ENCODE measurements at regions not wholly inside any gene's neighbourhood (a gene's known extent, or its start where the extent isn't known, plus 50 kb on each side); places are given as distances from the start of the nearest gene placed in this dataset.

DNA sequence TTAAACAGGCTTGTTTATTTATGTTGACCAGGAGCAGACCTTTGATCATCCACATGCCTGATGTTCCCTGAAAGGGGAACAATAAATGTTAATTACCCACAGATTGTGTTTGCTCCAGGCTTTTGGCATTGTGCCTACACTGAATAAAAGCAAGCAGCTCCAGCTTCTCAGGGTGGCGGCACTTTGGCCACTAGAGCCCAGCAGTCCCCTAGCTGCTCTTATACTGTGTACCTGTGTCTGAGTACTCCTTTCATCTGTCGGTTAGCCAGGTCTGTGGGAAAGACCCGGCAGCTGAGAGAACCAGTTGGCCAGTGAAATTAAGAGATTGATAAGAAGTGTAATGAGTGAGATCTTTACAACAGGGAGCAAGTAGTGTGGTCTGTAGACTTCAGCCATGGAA, 254.8 kb upstream of the FTMT start:
- WGBS (ENCODE audit: insufficient coverage, low coverage, missing lambda C conversion rate): 10% methylated on average over 3 of the region's 3 CpGs
- Histone ChIP-seq H3K79me2 (ENCODE audit: control insufficient read depth, insufficient read depth, low read length) (no peaks in the 10 kb centered on the region), H3K4me3 (no peak overlapping the region), H3K4me2 (ENCODE audit: insufficient read depth, low read length) (no peak overlapping the region), H2AFZ (ENCODE audit: low read depth, low read length) (no peak overlapping the region), H3K27me3 (ENCODE audit: control insufficient read depth in 2 of 2, insufficient read depth in 2 of 2, low read length in 2 of 2) (no peaks in the 10 kb centered on the region), H3K4me1 (replicated peaks in 1 of 2; ENCODE audit: control insufficient read depth in 2 of 2, insufficient read depth in 2 of 2, low read length in 2 of 2) (no peaks in the 10 kb centered on the region), H3K27ac (ENCODE audit: extremely low read depth, low read depth, low read length) (no peak overlapping the region), H4K20me1 (replicated peaks; ENCODE audit: control insufficient read depth, insufficient read depth, low read length) (no peaks in the 10 kb centered on the region), H3K9me3 (replicated peaks; ENCODE audit: control insufficient read depth, insufficient read depth, low read depth, low read length) (no peaks in the 10 kb centered on the region), H3K9me1 (ENCODE audit: control insufficient read depth, insufficient read depth, low read length) (no peaks in the 10 kb centered on the region), H3K36me3 (ENCODE audit: control insufficient read depth, insufficient read depth, low read length) (no peaks in the 10 kb centered on the region), H3K9ac (ENCODE audit: insufficient read depth in 1 of 2, low read depth in 2 of 2, low read length in 2 of 2) (no peak overlapping the region)
- TF ChIP-seq MYBL2 (IDR thresholded peaks at IDR 0.05; ENCODE audit: low read depth) (no peak), MYBL2 (CRISPR knock-in tag; IDR thresholded peaks at IDR 0.05; ENCODE audit: borderline replicate concordance) (no peak), ZNF780A (CRISPR knock-in tag; IDR thresholded peaks at IDR 0.05) (no peak), BRD4 (IDR thresholded peaks at IDR 0.05) (no peak)
- TF ChIP-seq, protein P1, sequence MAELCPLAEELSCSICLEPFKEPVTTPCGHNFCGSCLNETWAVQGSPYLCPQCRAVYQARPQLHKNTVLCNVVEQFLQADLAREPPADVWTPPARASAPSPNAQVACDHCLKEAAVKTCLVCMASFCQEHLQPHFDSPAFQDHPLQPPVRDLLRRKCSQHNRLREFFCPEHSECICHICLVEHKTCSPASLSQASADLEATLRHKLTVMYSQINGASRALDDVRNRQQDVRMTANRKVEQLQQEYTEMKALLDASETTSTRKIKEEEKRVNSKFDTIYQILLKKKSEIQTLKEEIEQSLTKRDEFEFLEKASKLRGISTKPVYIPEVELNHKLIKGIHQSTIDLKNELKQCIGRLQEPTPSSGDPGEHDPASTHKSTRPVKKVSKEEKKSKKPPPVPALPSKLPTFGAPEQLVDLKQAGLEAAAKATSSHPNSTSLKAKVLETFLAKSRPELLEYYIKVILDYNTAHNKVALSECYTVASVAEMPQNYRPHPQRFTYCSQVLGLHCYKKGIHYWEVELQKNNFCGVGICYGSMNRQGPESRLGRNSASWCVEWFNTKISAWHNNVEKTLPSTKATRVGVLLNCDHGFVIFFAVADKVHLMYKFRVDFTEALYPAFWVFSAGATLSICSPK (IDR thresholded peaks at IDR 0.05; ENCODE audit: borderline replicate concordance): no peak
- intact Hi-C loops (cut with micrococcal nuclease) (no loop called here), in situ Hi-C loops (cut with MboI) (no loop called here)
- ChIA-PET POLR2A (no interaction called here), CTCF (ENCODE audit: low intra/inter-chr PET ratio) (no interaction called here)
- DNase-seq (ENCODE audit: extremely low read depth in 1 of 4, low spot score in 3 of 4) (no peak), FAIRE-seq (no peak), ATAC-seq (no peak)
- no TSS peak for BruUV-seq (replicated peaks)

DNA sequence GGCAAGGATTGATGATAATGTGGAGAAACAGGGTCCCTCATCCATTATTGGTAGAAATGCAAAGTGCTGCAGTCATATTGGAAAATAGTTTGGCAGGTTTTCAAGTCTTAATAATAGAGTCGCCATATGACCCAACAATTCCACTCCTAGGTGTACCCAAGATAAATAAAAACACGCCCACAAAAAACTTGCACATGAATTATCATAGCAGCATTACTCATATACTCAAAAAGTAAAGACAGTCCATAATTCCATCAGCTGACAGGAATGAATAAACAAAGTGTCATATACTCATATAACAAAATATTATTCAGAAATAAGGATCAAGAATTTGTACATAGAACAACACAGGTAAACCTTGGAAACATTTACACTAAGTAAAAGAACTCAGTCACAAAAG, 242.9 kb upstream of the FTMT start:
- no TSS peak for BruUV-seq (replicated peaks)
- CTCF ChIA-PET (ENCODE audit: low intra/inter-chr PET ratio): no interaction called here
- ATAC-seq (no peak), DNase-seq (ENCODE audit: extremely low read depth in 1 of 4, low spot score in 3 of 4) (no peak), FAIRE-seq (no peak)
- H3K4me1 ChIP-seq (replicated peaks in 1 of 2; ENCODE audit: control insufficient read depth in 2 of 2, insufficient read depth in 2 of 2, low read length in 2 of 2): no peaks in the 10 kb centered on the region
- no peaks in the 10 kb centered on the region for H4K20me1 ChIP-seq (replicated peaks; ENCODE audit: control insufficient read depth, insufficient read depth, low read length)
- H3K27me3 ChIP-seq (ENCODE audit: control insufficient read depth in 2 of 2, insufficient read depth in 2 of 2, low read length in 2 of 2): no peaks in the 10 kb centered on the region
- intact Hi-C loops (cut with micrococcal nuclease): no loop called here
- no peaks in the 10 kb centered on the region for H3K79me2 ChIP-seq (ENCODE audit: control insufficient read depth, insufficient read depth, low read length)
- 4% methylated on average over 2 of the region's 2 CpGs for WGBS (ENCODE audit: insufficient coverage, low coverage, missing lambda C conversion rate)
- no peak overlapping the region for H3K4me3 ChIP-seq
- no peaks in the 10 kb centered on the region for H3K36me3 ChIP-seq (ENCODE audit: control insufficient read depth, insufficient read depth, low read length)
- in situ Hi-C loops (cut with MboI): no loop called here
- H2AFZ ChIP-seq (ENCODE audit: low read depth, low read length): no peak overlapping the region
- no peaks in the 10 kb centered on the region for H3K9me1 ChIP-seq (ENCODE audit: control insufficient read depth, insufficient read depth, low read length)
- no peak overlapping the region for H3K27ac ChIP-seq (ENCODE audit: extremely low read depth, low read depth, low read length)
- H3K4me2 ChIP-seq (ENCODE audit: insufficient read depth, low read length): no peak overlapping the region
- TF ChIP-seq SREBF2 (CRISPR knock-in tag; IDR thresholded peaks at IDR 0.05) (no peak), TSC22D4 (tag; IDR thresholded peaks at IDR 0.05) (no peak), HNRNPH1 (optimal IDR thresholded peaks at IDR 0.05; ENCODE audit: low read depth, low read length) (no peak), RNF2 (IDR thresholded peaks at IDR 0.05) (no peak), SETDB1 (IDR thresholded peaks at IDR 0.05; ENCODE audit: low read length) (no peak), PHF20 (IDR thresholded peaks at IDR 0.05; ENCODE audit: partially characterized antibody) (no peak), FOSL1 (tag; conservative IDR thresholded peaks at IDR 0.05) (no peak), C11orf30 (IDR thresholded peaks at IDR 0.05; ENCODE audit: low read depth) (no peak)
- TF ChIP-seq, protein P2, sequence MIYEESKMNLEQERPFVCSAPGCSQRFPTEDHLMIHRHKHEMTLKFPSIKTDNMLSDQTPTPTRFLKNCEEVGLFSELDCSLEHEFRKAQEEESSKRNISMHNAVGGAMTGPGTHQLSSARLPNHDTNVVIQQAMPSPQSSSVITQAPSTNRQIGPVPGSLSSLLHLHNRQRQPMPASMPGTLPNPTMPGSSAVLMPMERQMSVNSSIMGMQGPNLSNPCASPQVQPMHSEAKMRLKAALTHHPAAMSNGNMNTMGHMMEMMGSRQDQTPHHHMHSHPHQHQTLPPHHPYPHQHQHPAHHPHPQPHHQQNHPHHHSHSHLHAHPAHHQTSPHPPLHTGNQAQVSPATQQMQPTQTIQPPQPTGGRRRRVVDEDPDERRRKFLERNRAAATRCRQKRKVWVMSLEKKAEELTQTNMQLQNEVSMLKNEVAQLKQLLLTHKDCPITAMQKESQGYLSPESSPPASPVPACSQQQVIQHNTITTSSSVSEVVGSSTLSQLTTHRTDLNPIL (CRISPR knock-in tag; IDR thresholded peaks at IDR 0.05): no peak
- H3K9me3 ChIP-seq (replicated peaks; ENCODE audit: control insufficient read depth, insufficient read depth, low read depth, low read length): no peaks in the 10 kb centered on the region
- POLR2A ChIA-PET: no interaction called here
- no peak overlapping the region for H3K9ac ChIP-seq (ENCODE audit: insufficient read depth in 1 of 2, low read depth in 2 of 2, low read length in 2 of 2)

All from K562 (cell line).